Smooth muscle cell (in vitro differentiated cells): ENCODE measurements at regions not wholly inside any gene's neighbourhood (a gene's known extent, or its start where the extent isn't known, plus 50 kb on each side); places are given as distances from the start of the nearest gene placed in this dataset.

Experiments
- DNase-seq: peaks from one replicate; lab custom pipeline; 2025; ENCODE audit not compliant: unreplicated experiment; lab: John Stamatoyannopoulos, UW
- H2AFZ ChIP-seq: fragments of 200-600 bp; sonication (generic); 2 replicates; pipeline ENCODE4 v1.6.0; 2016; ENCODE audit warnings: antibody characterized with exemption, low read depth, mild to moderate bottlenecking
- H3F3A ChIP-seq: fragments of 200-600 bp; sonication (generic); 2 replicates; pipeline ENCODE4 v1.6.0; 2017; ENCODE audit warnings: antibody characterized with exemption, low read depth
- H3K27ac ChIP-seq: fragments of 200-600 bp; sonication (generic); 2 replicates; pipeline ENCODE4 v1.5.1; 2016; ENCODE audit warnings: low read depth, mild to moderate bottlenecking
- H3K27me3 ChIP-seq: fragments of 200-600 bp; sonication (generic); 2 replicates; pipeline ENCODE4 v1.6.1; 2016; ENCODE audit warnings: low read depth, mild to moderate bottlenecking
- H3K36me3 ChIP-seq: fragments of 200-600 bp; sonication (generic); 2 replicates; pipeline ENCODE4 v1.5.1; 2016; ENCODE audit warnings: low read depth
- H3K4me1 ChIP-seq: fragments of 200-600 bp; sonication (generic); 2 replicates; pipeline ENCODE4 v1.5.1; 2016; ENCODE audit warnings: low read depth
- H3K4me2 ChIP-seq: fragments of 200-600 bp; sonication (generic); 2 replicates; pipeline ENCODE4 v1.6.0; 2016; ENCODE audit warnings: mild to moderate bottlenecking
- H3K4me3 ChIP-seq: fragments of 200-600 bp; sonication (generic); 2 replicates; pipeline ENCODE4 v1.5.1; 2016; ENCODE audit warnings: mild to moderate bottlenecking
- H3K79me2 ChIP-seq: fragments of 200-600 bp; sonication (generic); 2 replicates; pipeline ENCODE4 v1.6.0; 2016; ENCODE audit warnings: low read depth, mild to moderate bottlenecking
- H3K9ac ChIP-seq: fragments of 200-600 bp; sonication (generic); 2 replicates; pipeline ENCODE4 v1.6.0; 2016; ENCODE audit warnings: low read depth
- H3K9me3 ChIP-seq: fragments of 200-600 bp; sonication (generic); replicated peaks from 2 replicates; pipeline ENCODE4 v1.5.1; 2016; ENCODE audit warnings: low read depth
- H4K20me1 ChIP-seq: fragments of 200-600 bp; sonication (generic); 2 replicates; pipeline ENCODE4 v1.6.0; 2016; ENCODE audit warnings: low read depth
- WGBS: methylation state at CpG from one replicate; pipeline ENCODE4 v1.1.7; 2016; ENCODE audit warnings: low lambda C conversion rate; 5-methylcytosine and 5-hydroxymethylcytosine counted together
- TF ChIP-seq, protein P1 (sequence below): fragments of 200-600 bp; sonication (generic); IDR thresholded peaks from 2 replicates; pipeline ENCODE4 v1.5.1; 2017; ENCODE audit warnings: borderline replicate concordance, mild to moderate bottlenecking, antibody characterized with exemption; ENCODE audit not compliant: insufficient read depth, poor library complexity, severe bottlenecking

DNA sequence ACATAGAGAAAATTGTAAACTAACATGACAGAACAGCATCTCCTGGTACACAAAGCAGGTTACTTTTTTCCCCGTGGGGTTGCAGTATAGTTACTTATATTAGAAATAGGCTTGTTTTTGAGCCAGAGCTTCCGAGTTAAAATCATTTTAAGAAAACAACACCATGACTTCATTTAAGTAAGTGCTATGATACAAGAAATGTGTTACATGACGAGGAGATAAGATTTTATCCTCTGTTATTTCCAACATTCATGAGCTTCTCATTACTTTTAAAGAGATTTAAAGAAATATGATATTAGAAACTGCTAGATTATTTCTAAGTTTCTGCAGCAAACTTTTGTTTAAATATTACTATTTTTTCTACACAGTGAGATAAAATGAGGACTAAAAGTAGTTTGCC is 968.7 kb downstream of the GATA3 start:
- no peak for DNase-seq
- no peaks in the 10 kb centered on the region for H3K9me3 ChIP-seq
- no peak overlapping the region for H3K4me2 ChIP-seq
- TF ChIP-seq, protein P1, sequence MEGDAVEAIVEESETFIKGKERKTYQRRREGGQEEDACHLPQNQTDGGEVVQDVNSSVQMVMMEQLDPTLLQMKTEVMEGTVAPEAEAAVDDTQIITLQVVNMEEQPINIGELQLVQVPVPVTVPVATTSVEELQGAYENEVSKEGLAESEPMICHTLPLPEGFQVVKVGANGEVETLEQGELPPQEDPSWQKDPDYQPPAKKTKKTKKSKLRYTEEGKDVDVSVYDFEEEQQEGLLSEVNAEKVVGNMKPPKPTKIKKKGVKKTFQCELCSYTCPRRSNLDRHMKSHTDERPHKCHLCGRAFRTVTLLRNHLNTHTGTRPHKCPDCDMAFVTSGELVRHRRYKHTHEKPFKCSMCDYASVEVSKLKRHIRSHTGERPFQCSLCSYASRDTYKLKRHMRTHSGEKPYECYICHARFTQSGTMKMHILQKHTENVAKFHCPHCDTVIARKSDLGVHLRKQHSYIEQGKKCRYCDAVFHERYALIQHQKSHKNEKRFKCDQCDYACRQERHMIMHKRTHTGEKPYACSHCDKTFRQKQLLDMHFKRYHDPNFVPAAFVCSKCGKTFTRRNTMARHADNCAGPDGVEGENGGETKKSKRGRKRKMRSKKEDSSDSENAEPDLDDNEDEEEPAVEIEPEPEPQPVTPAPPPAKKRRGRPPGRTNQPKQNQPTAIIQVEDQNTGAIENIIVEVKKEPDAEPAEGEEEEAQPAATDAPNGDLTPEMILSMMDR, result no peak
- 85% methylated on average over 3 of the region's 3 CpGs for WGBS
- H3K36me3 ChIP-seq, result no peaks in the 10 kb centered on the region
- no peak overlapping the region for H3K9ac ChIP-seq
- no peak overlapping the region for H3K4me3 ChIP-seq
- H2AFZ ChIP-seq, result no peak overlapping the region
- H3K27me3 ChIP-seq, result peaks cover 10% of the 10 kb centered on the region
- no peak overlapping the region for H3K27ac ChIP-seq
- no peaks in the 10 kb centered on the region for H3K4me1 ChIP-seq
- no peaks in the 10 kb centered on the region for H4K20me1 ChIP-seq
- H3K79me2 ChIP-seq, result no peaks in the 10 kb centered on the region
- H3F3A ChIP-seq, result no peaks in the 10 kb centered on the region

DNA sequence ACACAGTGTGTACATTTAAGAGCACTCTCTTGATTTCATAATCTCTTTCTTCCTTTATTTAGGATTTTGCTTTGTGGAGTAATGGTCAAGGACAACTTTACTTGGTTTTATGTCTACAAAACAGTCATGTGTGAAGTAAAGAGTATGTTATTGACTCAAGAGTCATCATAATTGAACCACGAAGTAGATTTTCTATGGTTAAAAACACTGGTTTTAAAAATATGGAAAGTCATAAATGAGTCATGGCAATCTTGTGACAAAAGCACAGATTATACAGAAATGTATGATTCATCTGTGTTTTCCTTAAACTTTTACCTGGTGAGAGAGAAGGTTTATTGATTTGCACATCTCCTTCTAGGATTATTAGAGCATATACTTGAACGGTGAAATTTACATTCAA is 969.7 kb downstream of the GATA3 start:
- H3K4me1 ChIP-seq, result no peaks in the 10 kb centered on the region
- no peak overlapping the region for H3K9ac ChIP-seq
- no peak overlapping the region for H3K4me3 ChIP-seq
- H3F3A ChIP-seq, result no peaks in the 10 kb centered on the region
- H4K20me1 ChIP-seq, result no peaks in the 10 kb centered on the region
- DNase-seq, result no peak
- peaks cover 10% of the 10 kb centered on the region for H3K27me3 ChIP-seq
- WGBS, result 80% methylated on average over 2 of the region's 2 CpGs
- no peak overlapping the region for H2AFZ ChIP-seq
- peak overlapping the region; percentile 23 for H3K27ac ChIP-seq
- H3K9me3 ChIP-seq, result no peaks in the 10 kb centered on the region
- H3K4me2 ChIP-seq, result no peak overlapping the region
- TF ChIP-seq, protein P1, result no peak
- no peaks in the 10 kb centered on the region for H3K79me2 ChIP-seq
- no peaks in the 10 kb centered on the region for H3K36me3 ChIP-seq

DNA sequence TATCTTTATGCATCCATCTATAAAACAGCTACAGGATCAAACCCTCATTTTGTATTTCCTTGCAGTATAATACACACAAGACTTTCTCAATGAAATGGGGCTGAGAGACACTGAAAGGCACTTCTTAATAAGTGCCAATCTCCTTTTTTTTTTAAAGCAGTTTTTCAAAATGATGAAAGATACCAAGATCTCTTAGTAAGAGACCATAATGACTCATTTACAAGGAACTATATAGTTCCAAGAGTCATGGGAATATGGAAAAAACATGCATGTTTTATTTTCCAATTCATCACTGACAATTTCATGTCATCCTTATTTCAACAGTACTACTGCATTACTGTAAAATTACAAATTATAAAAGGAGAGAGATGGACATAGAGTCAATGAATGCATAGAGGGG is 973.7 kb downstream of the GATA3 start:
- no peak for DNase-seq
- no peak overlapping the region for H2AFZ ChIP-seq
- H3K36me3 ChIP-seq, result no peaks in the 10 kb centered on the region
- H3K79me2 ChIP-seq, result no peaks in the 10 kb centered on the region
- H3K4me1 ChIP-seq, result no peaks in the 10 kb centered on the region
- H3K4me2 ChIP-seq, result no peak overlapping the region
- H3K9me3 ChIP-seq, result no peaks in the 10 kb centered on the region
- no peak overlapping the region for H3K27ac ChIP-seq
- H4K20me1 ChIP-seq, result no peaks in the 10 kb centered on the region
- H3K4me3 ChIP-seq, result no peak overlapping the region
- H3K9ac ChIP-seq, result no peak overlapping the region
- TF ChIP-seq, protein P1, result no peak
- peaks cover 12% of the 10 kb centered on the region for H3K27me3 ChIP-seq
- no peaks in the 10 kb centered on the region for H3F3A ChIP-seq

DNA sequence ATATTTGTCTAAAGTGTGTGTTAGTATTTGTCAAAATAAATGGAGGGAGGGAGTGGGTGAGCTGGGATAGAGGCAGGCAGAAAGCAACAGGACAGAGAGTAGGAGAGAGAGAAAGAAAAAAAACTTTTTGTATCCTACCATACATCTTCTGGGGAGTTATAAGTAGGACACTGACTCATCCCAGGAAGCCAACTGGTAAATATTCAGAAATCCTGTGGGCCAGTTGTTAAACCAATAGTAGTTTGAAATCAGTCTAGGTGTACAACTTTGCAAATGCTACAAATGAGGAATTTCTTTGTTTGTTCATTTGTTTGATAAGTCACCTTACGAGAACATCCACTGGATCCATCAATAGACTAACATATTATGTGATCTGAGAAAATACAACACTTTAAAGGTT is 980.9 kb downstream of the GATA3 start:
- Histone ChIP-seq H3K4me3 (no peak overlapping the region), H3K27me3 (peaks cover 15% of the 10 kb centered on the region), H3K9ac (no peak overlapping the region), H3K79me2 (no peaks in the 10 kb centered on the region), H3K27ac (no peak overlapping the region), H3K36me3 (no peaks in the 10 kb centered on the region), H4K20me1 (no peaks in the 10 kb centered on the region), H3F3A (no peaks in the 10 kb centered on the region), H3K9me3 (no peaks in the 10 kb centered on the region), H3K4me1 (no peaks in the 10 kb centered on the region), H3K4me2 (no peak overlapping the region), H2AFZ (no peak overlapping the region)
- no peak for DNase-seq
- 92% methylated on average over 1 of the region's 1 CpG for WGBS
- TF ChIP-seq, protein P1, result no peak
